Activated CD4-positive, alpha-beta T cell treated with anti-CD3 and anti-CD28 coated beads for 36 hours (primary cell): ENCODE measurements at regions not wholly inside any gene's neighbourhood (a gene's known extent, or its start where the extent isn't known, plus 50 kb on each side); places are given as distances from the start of the nearest gene placed in this dataset.

Experiments used
- ATAC-seq: fragments of 200-7000 bp; cut with Tn5 transposase; one replicate; pipeline ENCODE4 v1.10.0; 2021; ENCODE audit warnings: mild to moderate bottlenecking, moderate library complexity
- CTCF ChIA-PET: fragments of 350-600 bp; sonication (Branson Sonifier 250); formaldehyde crosslinking; loops from one replicate; lab custom pipeline; 2021; ENCODE audit warnings: antibody characterized with exemption; lab: Charles Lee
- POLR2A ChIA-PET: fragments of 350-600 bp; sonication (Branson Sonifier 250); formaldehyde crosslinking; loops from one replicate; lab custom pipeline; 2021; ENCODE audit warnings: antibody characterized with exemption, inconsistent platforms; lab: Charles Lee
- DNase-seq: peaks from one replicate; pipeline ENCODE4 v3.0.0-alpha.2; 2020
- H3K27ac Mint-ChIP-seq: one replicate; pipeline ENCODE4 v1.8.0; 2021; ENCODE audit warnings: mixed read lengths
- H3K27me3 Mint-ChIP-seq: one replicate; pipeline ENCODE4 v1.8.0; 2021; ENCODE audit warnings: mixed read lengths
- H3K36me3 Mint-ChIP-seq: one replicate; pipeline ENCODE4 v1.8.0; 2021; ENCODE audit warnings: low read depth, mixed read lengths
- H3K4me1 Mint-ChIP-seq: one replicate; pipeline ENCODE4 v1.8.0; 2021; ENCODE audit warnings: mixed read lengths
- H3K4me3 Mint-ChIP-seq: one replicate; pipeline ENCODE4 v1.8.0; 2021; ENCODE audit warnings: mild to moderate bottlenecking, moderate library complexity, mixed read lengths
- H3K9me3 Mint-ChIP-seq: one replicate; pipeline ENCODE4 v1.8.0; 2021; ENCODE audit warnings: low read depth, mixed read lengths
- intact Hi-C, 2 experiments: fragments of 100-400 bp; cut with DNase I in 1 of 2; cut with micrococcal nuclease in 1 of 2; formaldehyde crosslinking; loops; one replicate each; pipeline versions ENCODE4 v1.14.2 to v1.15.1; 2022 to 2024; cut with DNase I, micrococcal nuclease

DNA sequence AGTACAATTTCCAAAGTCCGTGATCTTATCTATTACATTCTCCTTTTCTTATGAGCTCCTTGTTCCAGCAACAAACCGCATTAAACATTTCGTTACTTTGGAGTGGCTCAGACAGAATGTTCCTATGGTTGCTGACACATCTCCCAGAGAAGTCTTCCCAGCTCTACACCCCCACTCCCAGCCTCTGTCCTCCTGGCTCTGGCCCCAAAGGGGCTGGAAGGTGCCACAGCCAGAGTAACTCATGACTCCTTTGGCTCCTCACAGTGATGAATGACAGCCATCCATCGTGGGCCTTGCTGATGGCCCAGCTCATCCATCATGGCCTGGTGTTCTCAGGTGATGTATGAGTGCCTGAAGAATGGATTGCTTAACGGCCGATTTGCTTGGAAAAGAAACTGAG lies 203.0 kb downstream of the DHX35 start:
- Mint-ChIP-seq H3K27ac (no peak overlapping the region), H3K9me3 (no peaks in the 10 kb centered on the region), H3K27me3 (peaks cover 17% of the 10 kb centered on the region), H3K4me1 (no peaks in the 10 kb centered on the region), H3K36me3 (no peaks in the 10 kb centered on the region), H3K4me3 (no peak overlapping the region)
- ChIA-PET CTCF (interaction anchor here (0.6 kb wide), 2 partner anchors 10 to 40 kb away, joined by 3 to 4 read pairs; no protein-coding TSS in a partner anchor), POLR2A (no interaction called here)
- intact Hi-C loops: no loop called here
- no peak for DNase-seq
- ATAC-seq: no peak

DNA sequence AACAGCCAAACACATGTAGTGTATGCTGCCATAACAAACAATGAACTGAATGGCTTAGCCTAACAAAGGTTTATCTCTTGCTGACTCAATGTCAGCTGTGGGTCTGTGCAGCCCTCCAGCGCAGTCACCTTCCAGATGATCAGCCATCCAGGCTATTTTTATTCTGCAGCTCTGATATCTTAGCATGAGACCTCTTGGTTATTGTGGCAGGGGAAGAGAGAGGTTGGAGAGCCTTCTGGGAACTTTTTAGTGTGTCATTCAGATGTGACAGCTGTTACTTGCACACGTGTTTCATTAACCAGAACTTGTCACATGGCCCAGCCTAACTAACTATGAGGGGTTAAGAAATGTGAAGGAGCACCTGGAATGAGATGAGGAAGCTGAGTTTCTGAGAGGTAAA lies 202.5 kb downstream of the DHX35 start:
- Mint-ChIP-seq H3K4me3 (no peak overlapping the region), H3K36me3 (no peaks in the 10 kb centered on the region), H3K27me3 (peaks cover 20% of the 10 kb centered on the region), H3K9me3 (no peaks in the 10 kb centered on the region), H3K27ac (no peak overlapping the region), H3K4me1 (no peaks in the 10 kb centered on the region)
- ATAC-seq (no peak), DNase-seq (no peak)
- POLR2A ChIA-PET: no interaction called here
- intact Hi-C loops: no loop called here
- CTCF ChIA-PET: interaction anchor here (0.6 kb wide), 1 partner anchor 9 kb away, joined by 4 read pairs; no protein-coding TSS in a partner anchor

DNA sequence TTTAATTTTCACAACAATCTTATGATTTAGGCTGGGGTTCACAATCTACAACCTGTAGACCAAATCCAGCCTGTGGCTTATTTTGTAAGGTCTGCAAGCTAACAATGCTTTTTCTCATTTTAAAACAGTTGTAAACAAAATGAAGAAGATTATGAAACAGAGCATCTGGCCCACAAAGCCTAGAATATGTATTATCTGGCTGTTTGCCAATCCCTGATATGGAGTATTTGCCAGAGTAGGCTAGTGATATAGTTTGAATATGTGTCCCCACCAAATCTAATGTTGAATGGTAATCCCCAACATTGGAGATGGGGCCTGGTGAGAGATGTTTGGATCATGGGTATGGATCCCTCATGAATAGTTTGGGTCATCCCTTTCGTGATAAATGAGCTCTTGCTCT lies 201.8 kb downstream of the DHX35 start:
- no peak overlapping the region for H3K4me3 Mint-ChIP-seq
- DNase-seq: no peak
- ChIA-PET CTCF (no interaction called here), POLR2A (no interaction called here)
- no peaks in the 10 kb centered on the region for H3K36me3 Mint-ChIP-seq
- no peaks in the 10 kb centered on the region for H3K9me3 Mint-ChIP-seq
- no peak overlapping the region for H3K27ac Mint-ChIP-seq
- no peak for ATAC-seq
- peaks cover 23% of the 10 kb centered on the region for H3K27me3 Mint-ChIP-seq
- intact Hi-C loops: no loop called here
- no peaks in the 10 kb centered on the region for H3K4me1 Mint-ChIP-seq

DNA sequence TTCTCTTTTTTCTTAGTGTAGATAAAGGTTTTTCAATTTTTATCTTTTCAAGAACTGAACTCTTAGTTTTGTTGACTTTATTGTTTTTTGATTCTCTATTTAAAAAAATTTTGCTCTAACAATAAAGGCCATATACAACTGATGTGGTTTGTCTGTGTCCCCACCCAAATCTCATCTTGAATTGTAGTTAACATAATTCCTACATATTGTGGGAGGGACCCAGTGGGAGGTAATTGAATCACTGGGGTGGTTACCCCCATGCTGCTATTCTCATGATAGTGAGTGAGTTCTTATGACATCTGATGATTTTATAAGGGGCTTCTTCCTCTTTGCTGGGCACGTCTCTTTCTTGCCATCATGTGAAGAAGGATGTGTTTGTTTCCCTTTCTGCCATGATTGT lies 199.8 kb downstream of the DHX35 start:
- CTCF ChIA-PET: interaction anchor here (0.6 kb wide), 1 partner anchor 740 kb away, joined by 3 read pairs; no protein-coding TSS in a partner anchor
- no peak overlapping the region for H3K27ac Mint-ChIP-seq
- no peak overlapping the region for H3K4me3 Mint-ChIP-seq
- no peaks in the 10 kb centered on the region for H3K36me3 Mint-ChIP-seq
- H3K9me3 Mint-ChIP-seq: no peaks in the 10 kb centered on the region
- H3K4me1 Mint-ChIP-seq: no peaks in the 10 kb centered on the region
- intact Hi-C loops: no loop called here
- H3K27me3 Mint-ChIP-seq: peaks cover 20% of the 10 kb centered on the region
- POLR2A ChIA-PET: no interaction called here
- DNase-seq: no peak
- ATAC-seq: no peak

DNA sequence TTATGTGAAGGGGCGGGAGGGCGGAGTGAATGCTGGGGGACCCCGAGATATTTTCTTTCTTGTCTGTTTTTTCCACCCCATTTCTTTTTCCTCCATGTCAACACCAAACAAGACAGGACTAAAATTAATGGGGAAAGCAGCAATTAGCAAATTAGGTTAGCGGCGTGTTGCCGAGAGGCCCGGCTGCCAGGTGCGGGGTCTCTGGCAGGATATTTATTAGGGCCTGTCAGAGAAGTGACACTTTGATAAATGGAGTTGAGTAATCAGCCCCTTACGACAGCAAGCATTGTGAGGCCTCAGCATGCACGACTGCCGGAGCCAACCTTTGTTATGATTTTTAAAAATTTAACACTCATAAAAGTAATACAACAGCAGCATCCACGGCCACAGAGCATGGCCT lies 193.8 kb downstream of the DHX35 start:
- Mint-ChIP-seq H3K4me1 (no peaks in the 10 kb centered on the region), H3K9me3 (no peaks in the 10 kb centered on the region), H3K27ac (no peak overlapping the region), H3K27me3 (peaks cover 30% of the 10 kb centered on the region), H3K4me3 (no peak overlapping the region), H3K36me3 (no peaks in the 10 kb centered on the region)
- ChIA-PET CTCF (no interaction called here), POLR2A (no interaction called here)
- ATAC-seq (no peak), DNase-seq (no peak)
- intact Hi-C loops: no loop called here

DNA sequence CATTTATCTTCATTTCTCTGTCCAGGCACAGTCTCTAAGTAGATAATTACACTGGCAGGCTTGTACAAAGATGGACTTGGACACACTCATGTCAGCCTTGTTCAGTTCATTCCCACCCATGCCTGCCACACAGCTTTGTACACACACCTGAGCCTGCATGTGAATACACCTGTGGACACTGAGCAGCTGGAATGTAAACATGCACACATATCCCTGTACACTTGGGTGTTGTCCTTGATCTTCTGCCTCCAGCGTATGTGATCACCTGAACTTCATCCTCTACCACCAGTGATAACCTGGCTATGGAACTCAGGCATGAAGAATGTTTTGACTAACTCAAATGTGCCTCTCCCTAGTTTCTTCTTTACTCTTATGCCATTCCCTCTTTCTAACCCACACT lies 190.6 kb downstream of the DHX35 start:
- no peak overlapping the region for H3K27ac Mint-ChIP-seq
- DNase-seq (no peak), ATAC-seq (no peak)
- H3K4me1 Mint-ChIP-seq: no peaks in the 10 kb centered on the region
- POLR2A ChIA-PET: no interaction called here
- intact Hi-C loops: no loop called here
- H3K9me3 Mint-ChIP-seq: no peaks in the 10 kb centered on the region
- no peak overlapping the region for H3K4me3 Mint-ChIP-seq
- H3K36me3 Mint-ChIP-seq: no peaks in the 10 kb centered on the region
- H3K27me3 Mint-ChIP-seq: peaks cover 18% of the 10 kb centered on the region
- CTCF ChIA-PET: no interaction called here

DNA sequence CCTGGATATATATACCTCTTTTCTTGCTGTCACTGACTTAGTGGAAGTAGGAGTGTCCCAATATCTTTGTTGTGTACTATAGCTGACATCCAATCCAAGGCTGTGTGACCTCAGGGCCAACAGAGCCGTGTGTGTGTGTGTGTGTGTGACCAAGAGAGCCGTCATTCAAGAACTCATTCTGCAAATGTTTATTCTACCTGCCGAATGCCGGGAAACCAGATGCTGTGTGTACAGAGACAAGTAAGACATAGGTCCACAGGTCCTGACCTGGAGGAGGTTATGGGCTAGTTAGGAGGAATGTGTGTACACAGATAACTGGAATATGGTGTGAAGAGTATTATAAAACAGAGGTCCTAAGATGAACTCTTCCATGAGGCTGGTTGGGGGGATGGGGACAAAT lies 190.0 kb downstream of the DHX35 start:
- DNase-seq: no peak
- ChIA-PET CTCF (no interaction called here), POLR2A (no interaction called here)
- Mint-ChIP-seq H3K4me1 (no peaks in the 10 kb centered on the region), H3K27me3 (peaks cover 20% of the 10 kb centered on the region), H3K27ac (no peak overlapping the region), H3K9me3 (no peaks in the 10 kb centered on the region), H3K36me3 (no peaks in the 10 kb centered on the region), H3K4me3 (no peak overlapping the region)
- no peak for ATAC-seq
- intact Hi-C loops: no loop called here

DNA sequence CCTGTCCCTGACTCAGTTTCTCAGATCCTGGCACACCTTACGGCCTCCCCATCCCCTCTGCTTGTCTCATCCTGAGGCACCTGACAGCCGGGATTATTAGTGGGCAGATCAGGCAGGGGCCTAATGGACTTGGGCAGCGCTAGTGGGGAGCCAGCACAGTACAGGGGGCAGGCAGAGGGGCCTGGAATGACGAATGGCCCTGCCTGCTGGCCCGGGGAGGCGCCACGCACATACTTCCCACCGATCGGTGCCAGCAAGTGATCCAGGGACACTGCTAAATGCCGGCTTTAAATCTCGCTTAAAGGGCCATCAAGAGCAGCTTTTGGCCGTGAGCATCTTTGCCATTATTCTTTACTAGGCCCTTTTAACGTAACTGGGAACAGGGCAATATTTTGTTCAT lies 188.4 kb downstream of the DHX35 start:
- Mint-ChIP-seq H3K27ac (no peak overlapping the region), H3K4me1 (no peaks in the 10 kb centered on the region), H3K4me3 (no peak overlapping the region), H3K27me3 (peaks cover 17% of the 10 kb centered on the region), H3K9me3 (no peaks in the 10 kb centered on the region), H3K36me3 (no peaks in the 10 kb centered on the region)
- ChIA-PET CTCF (no interaction called here), POLR2A (no interaction called here)
- no peak for ATAC-seq
- no peak for DNase-seq
- intact Hi-C loops: no loop called here

DNA sequence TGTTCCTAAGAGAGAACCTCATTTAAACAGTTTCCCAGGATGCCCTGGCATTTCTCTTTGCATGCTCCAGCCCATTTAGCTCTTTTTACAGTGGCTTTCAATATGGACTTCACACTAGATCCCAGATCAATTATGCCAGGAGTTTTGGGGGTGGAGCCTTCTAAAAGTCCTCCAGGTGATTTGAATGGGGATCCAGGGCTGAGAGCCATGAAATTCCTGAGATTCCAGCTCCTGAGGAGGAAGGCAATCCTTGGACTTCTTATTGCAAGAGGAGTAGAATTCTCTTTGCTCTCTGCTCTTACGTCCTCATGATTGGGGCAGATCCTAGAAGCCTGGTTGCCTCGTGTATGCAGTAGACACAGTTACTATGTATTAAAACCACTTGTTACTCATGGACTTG lies 184.2 kb downstream of the DHX35 start:
- Mint-ChIP-seq H3K9me3 (no peaks in the 10 kb centered on the region), H3K27ac (no peak overlapping the region), H3K4me3 (no peak overlapping the region), H3K36me3 (no peaks in the 10 kb centered on the region), H3K27me3 (peaks cover 8% of the 10 kb centered on the region), H3K4me1 (no peaks in the 10 kb centered on the region)
- no peak for ATAC-seq
- POLR2A ChIA-PET: no interaction called here
- CTCF ChIA-PET: no interaction called here
- no peak for DNase-seq
- intact Hi-C loops: no loop called here

DNA sequence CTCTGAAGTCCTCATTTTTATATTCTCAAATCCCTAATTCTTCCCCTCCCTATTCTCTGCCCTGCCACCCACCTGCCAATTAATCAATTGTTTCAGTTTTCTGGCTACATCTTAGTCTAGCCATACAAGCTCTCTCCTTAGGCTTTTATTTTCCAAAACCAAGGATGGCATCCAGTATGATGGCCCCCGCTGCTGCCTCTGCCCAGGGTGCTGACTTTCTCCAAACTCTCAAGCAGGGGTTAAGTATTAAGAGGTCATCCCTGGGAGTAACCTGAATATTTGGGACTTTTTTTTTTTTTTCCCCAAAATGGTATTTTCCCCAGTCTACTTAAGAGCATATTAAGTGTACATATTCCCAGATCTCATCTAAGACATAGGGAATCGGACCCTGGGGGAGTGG lies 183.8 kb downstream of the DHX35 start:
- H3K36me3 Mint-ChIP-seq: no peaks in the 10 kb centered on the region
- H3K27ac Mint-ChIP-seq: no peak overlapping the region
- DNase-seq: no peak
- no peaks in the 10 kb centered on the region for H3K4me1 Mint-ChIP-seq
- no peak overlapping the region for H3K4me3 Mint-ChIP-seq
- ChIA-PET POLR2A (no interaction called here), CTCF (no interaction called here)
- no peak for ATAC-seq
- intact Hi-C loops: no loop called here
- peaks cover 8% of the 10 kb centered on the region for H3K27me3 Mint-ChIP-seq
- no peaks in the 10 kb centered on the region for H3K9me3 Mint-ChIP-seq

DNA sequence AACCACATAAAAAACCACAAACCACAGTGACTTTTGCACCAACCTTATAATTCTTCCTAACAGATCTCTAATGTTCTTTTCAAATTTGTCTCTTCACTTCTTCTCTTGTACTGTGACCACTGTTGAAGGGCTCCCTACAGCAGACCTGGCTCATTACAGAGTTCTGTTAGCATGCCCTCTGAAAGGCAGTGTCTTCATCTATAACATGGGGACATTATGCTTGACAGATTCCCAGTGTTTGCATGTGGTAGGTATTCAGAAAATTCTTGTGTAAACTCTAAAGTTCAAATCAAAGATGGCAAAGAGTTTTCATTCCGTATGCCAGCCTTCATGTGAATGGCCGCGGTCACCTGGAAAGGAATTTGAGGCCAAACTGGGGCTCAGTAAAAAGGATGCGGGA lies 182.6 kb downstream of the DHX35 start:
- H3K9me3 Mint-ChIP-seq: no peaks in the 10 kb centered on the region
- H3K4me1 Mint-ChIP-seq: no peaks in the 10 kb centered on the region
- H3K27ac Mint-ChIP-seq: no peak overlapping the region
- H3K4me3 Mint-ChIP-seq: no peak overlapping the region
- intact Hi-C loops: no loop called here
- peaks cover 10% of the 10 kb centered on the region for H3K27me3 Mint-ChIP-seq
- CTCF ChIA-PET: no interaction called here
- H3K36me3 Mint-ChIP-seq: no peaks in the 10 kb centered on the region
- ATAC-seq (no peak), DNase-seq (no peak)
- POLR2A ChIA-PET: no interaction called here

DNA sequence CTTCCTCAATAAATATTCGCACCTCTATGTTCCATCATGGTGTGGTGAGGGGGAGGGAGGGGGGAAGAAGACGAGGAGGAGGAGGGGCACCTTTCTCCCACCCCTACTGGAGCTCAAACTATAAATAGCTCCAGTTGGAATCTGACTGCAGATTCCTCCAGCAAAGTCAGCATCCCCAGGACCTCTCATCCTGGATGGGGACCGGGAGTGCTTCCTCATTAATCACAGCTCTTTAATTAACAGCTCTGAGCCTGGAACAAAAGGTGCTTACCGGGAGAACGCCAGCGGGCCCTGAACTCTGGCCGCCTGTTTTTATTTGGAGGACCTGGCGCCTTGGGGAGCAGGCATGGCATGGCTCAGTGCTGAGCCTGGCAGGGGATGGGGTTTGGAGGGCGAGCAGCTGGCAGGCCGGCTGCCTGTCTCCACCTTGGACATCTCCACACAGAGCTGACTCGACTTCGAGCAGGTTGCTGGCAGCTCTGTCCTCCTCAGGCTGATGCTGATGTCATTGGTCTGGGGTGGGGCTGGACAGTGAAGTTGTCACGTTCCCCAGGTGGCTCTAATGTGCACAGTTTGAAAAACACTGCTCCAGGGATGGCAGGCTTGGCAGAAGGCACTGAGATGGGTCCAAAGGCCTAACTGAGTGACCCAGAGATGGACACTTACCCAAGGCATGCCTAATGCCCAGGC lies 180.4 kb downstream of the DHX35 start:
- ChIA-PET POLR2A (no interaction called here), CTCF (interaction anchor here (0.7 kb wide), 1 partner anchor 58 kb away, joined by 4 read pairs; no protein-coding TSS in a partner anchor)
- Mint-ChIP-seq H3K36me3 (no peaks in the 10 kb centered on the region), H3K27me3 (peaks cover 8% of the 10 kb centered on the region), H3K4me1 (no peaks in the 10 kb centered on the region), H3K27ac (no peak overlapping the region), H3K9me3 (no peaks in the 10 kb centered on the region), H3K4me3 (no peak overlapping the region)
- ATAC-seq: no peak
- intact Hi-C loops: no loop called here
- DNase-seq: no peak
